NCI-H510A (cell line): ENCODE measurements at regions not wholly inside any gene's neighbourhood (a gene's known extent, or its start where the extent isn't known, plus 50 kb on each side); places are given as distances from the start of the nearest gene placed in this dataset.

ENCODE experiments used
- DNase-seq: peaks from one replicate; lab custom pipeline; 2025; lab: John Stamatoyannopoulos, UW

- DNase-seq: no peak
Observed at GRCh38 chr2:23200068-23200786, 184.8 kb upstream of the KLHL29 start.

GRCh38 chr2:23200787-23201114 lies 184.2 kb upstream of the KLHL29 start:
- no peak for DNase-seq

GRCh38 chr2:23203383-23203782 lies 181.6 kb upstream of the KLHL29 start:
- DNase-seq: no peak

GRCh38 chr2:23204685-23205242 lies 180.2 kb upstream of the KLHL29 start:
- DNase-seq: no peak

GRCh38 chr2:23206650-23207049 lies 178.3 kb upstream of the KLHL29 start:
- no peak for DNase-seq

- DNase-seq: no peak
Observed at GRCh38 chr2:23207871-23208270, 177.1 kb upstream of the KLHL29 start.

GRCh38 chr2:23208339-23208738 lies 176.6 kb upstream of the KLHL29 start:
- DNase-seq: no peak

- no peak for DNase-seq
Observed at GRCh38 chr2:23209059-23209458, 175.9 kb upstream of the KLHL29 start.

- no peak for DNase-seq
Observed at GRCh38 chr2:23211987-23212583, 172.9 kb upstream of the KLHL29 start.

- DNase-seq: no peak
Observed at GRCh38 chr2:23213196-23213595, 171.8 kb upstream of the KLHL29 start.

- DNase-seq: no peak
Observed at GRCh38 chr2:23215016-23215415, 170.0 kb upstream of the KLHL29 start.

- DNase-seq: no peak
Observed at GRCh38 chr2:23219666-23220065, 165.3 kb upstream of the KLHL29 start.

- DNase-seq: no peak
Observed at GRCh38 chr2:23220513-23221094, 164.4 kb upstream of the KLHL29 start.

GRCh38 chr2:23221236-23221635 lies 163.7 kb upstream of the KLHL29 start:
- DNase-seq: no peak

- DNase-seq: no peak
Observed at GRCh38 chr2:23221901-23222300, 163.1 kb upstream of the KLHL29 start.

GRCh38 chr2:23230885-23231284 lies 154.1 kb upstream of the KLHL29 start:
- no peak for DNase-seq

- DNase-seq: no peak
Observed at GRCh38 chr2:23231865-23232264, 153.1 kb upstream of the KLHL29 start.

GRCh38 chr2:23235292-23235691 lies 149.7 kb upstream of the KLHL29 start:
- DNase-seq: no peak

GRCh38 chr2:23235736-23236135 lies 149.2 kb upstream of the KLHL29 start:
- DNase-seq: no peak

GRCh38 chr2:23237147-23237546 lies 147.8 kb upstream of the KLHL29 start:
- no peak for DNase-seq

GRCh38 chr2:23238011-23238657 lies 146.8 kb upstream of the KLHL29 start:
- DNase-seq: no peak

GRCh38 chr2:23239374-23239773 lies 145.6 kb upstream of the KLHL29 start:
- DNase-seq: no peak

GRCh38 chr2:23241121-23241520 lies 143.9 kb upstream of the KLHL29 start:
- DNase-seq: no peak
